ENCODE measurements at regions not wholly inside any gene's neighbourhood (a gene's known extent, or its start where the extent isn't known, plus 50 kb on each side); places are given as distances from the start of the nearest gene placed in this dataset.

- H3K4me1 ChIP-seq (ENCODE audit: control insufficient read depth, extremely low read depth, insufficient read depth, low read length): no peaks in the 10 kb centered on the region
- H3K36me3 ChIP-seq (ENCODE audit: control insufficient read depth in 2 of 2, extremely low read depth in 1 of 2, insufficient read depth in 2 of 2, low read length in 2 of 2): no peaks in the 10 kb centered on the region
- no peak overlapping the region for H3K9ac ChIP-seq (ENCODE audit: control insufficient read depth, extremely low read depth, insufficient read depth, low read length)
- DNase-seq (ENCODE audit: low read depth, low spot score): no peak
- H2AFZ ChIP-seq (ENCODE audit: control insufficient read depth, low read length): no peak overlapping the region
- H3K79me2 ChIP-seq (ENCODE audit: control insufficient read depth, insufficient read depth, low read length): no peaks in the 10 kb centered on the region
- no peak for TF ChIP-seq EZH2 (IDR thresholded peaks at IDR 0.05; ENCODE audit: low read length)
- TF ChIP-seq CTCF (optimal IDR thresholded peaks at IDR 0.05 in 1 of 3, IDR thresholded peaks at IDR 0.05 in 1 of 3, conservative IDR thresholded peaks at IDR 0.05 in 1 of 3; ENCODE audit: extremely low read depth in 1 of 3, insufficient read depth in 2 of 3, low read length in 3 of 3): no peak
- FAIRE-seq: no peak
- H3K4me3 ChIP-seq (ENCODE audit: control insufficient read depth in 2 of 3, extremely low read depth in 1 of 3, insufficient read depth in 2 of 3, low read depth in 1 of 3, low read length in 3 of 3): no peak overlapping the region
- H3K9me1 ChIP-seq (ENCODE audit: control insufficient read depth, extremely low read depth, insufficient read depth, low read length): no peaks in the 10 kb centered on the region
- dilution Hi-C loops (cut with MboI; ENCODE audit: extremely low pct_ligation_motif_present, low sequenced_read_pairs): no loop called here
- no peaks in the 10 kb centered on the region for H4K20me1 ChIP-seq (ENCODE audit: control insufficient read depth, extremely low read depth, insufficient read depth, low read length)
- no peaks in the 10 kb centered on the region for H3K27me3 ChIP-seq (ENCODE audit: control insufficient read depth, extremely low read depth, insufficient read depth, low read length)
- no peak overlapping the region for H3K4me2 ChIP-seq (ENCODE audit: control insufficient read depth, extremely low read depth, insufficient read depth, low read depth, low read length)
- H3K27ac ChIP-seq (ENCODE audit: control insufficient read depth, insufficient read depth, low read length): no peak overlapping the region
- no peaks in the 10 kb centered on the region for H3K9me3 ChIP-seq (ENCODE audit: control insufficient read depth, low read depth, low read length)
Observed at GRCh38 chr5:116730706-116731105, 156.1 kb upstream of the SEMA6A start.

- DNase-seq (ENCODE audit: low read depth, low spot score): no peak
- Histone ChIP-seq H3K36me3 (ENCODE audit: control insufficient read depth in 2 of 2, extremely low read depth in 1 of 2, insufficient read depth in 2 of 2, low read length in 2 of 2) (no peaks in the 10 kb centered on the region), H3K9me3 (ENCODE audit: control insufficient read depth, low read depth, low read length) (no peaks in the 10 kb centered on the region), H3K4me1 (ENCODE audit: control insufficient read depth, extremely low read depth, insufficient read depth, low read length) (no peaks in the 10 kb centered on the region), H3K4me3 (ENCODE audit: control insufficient read depth in 2 of 3, extremely low read depth in 1 of 3, insufficient read depth in 2 of 3, low read depth in 1 of 3, low read length in 3 of 3) (no peak overlapping the region), H3K27me3 (ENCODE audit: control insufficient read depth, extremely low read depth, insufficient read depth, low read length) (no peaks in the 10 kb centered on the region), H3K9me1 (ENCODE audit: control insufficient read depth, extremely low read depth, insufficient read depth, low read length) (no peaks in the 10 kb centered on the region), H3K4me2 (ENCODE audit: control insufficient read depth, extremely low read depth, insufficient read depth, low read depth, low read length) (no peak overlapping the region), H3K79me2 (ENCODE audit: control insufficient read depth, insufficient read depth, low read length) (no peaks in the 10 kb centered on the region), H3K9ac (ENCODE audit: control insufficient read depth, extremely low read depth, insufficient read depth, low read length) (no peak overlapping the region), H4K20me1 (ENCODE audit: control insufficient read depth, extremely low read depth, insufficient read depth, low read length) (no peaks in the 10 kb centered on the region), H2AFZ (ENCODE audit: control insufficient read depth, low read length) (no peak overlapping the region), H3K27ac (ENCODE audit: control insufficient read depth, insufficient read depth, low read length) (no peak overlapping the region)
- no peak for TF ChIP-seq EZH2 (IDR thresholded peaks at IDR 0.05; ENCODE audit: low read length)
- TF ChIP-seq CTCF (optimal IDR thresholded peaks at IDR 0.05 in 1 of 3, IDR thresholded peaks at IDR 0.05 in 1 of 3, conservative IDR thresholded peaks at IDR 0.05 in 1 of 3; ENCODE audit: extremely low read depth in 1 of 3, insufficient read depth in 2 of 3, low read length in 3 of 3): no peak
- dilution Hi-C loops (cut with MboI; ENCODE audit: extremely low pct_ligation_motif_present, low sequenced_read_pairs): no loop called here
- FAIRE-seq: no peak
Observed at GRCh38 chr5:116730185-116730584, 155.6 kb upstream of the SEMA6A start.

All from keratinocyte (primary cell).